Activated CD8-positive, alpha-beta memory T cell treated with anti-CD3 and anti-CD28 coated beads for 24 hours (primary cell): ENCODE measurements at regions not wholly inside any gene's neighbourhood (a gene's known extent, or its start where the extent isn't known, plus 50 kb on each side); places are given as distances from the start of the nearest gene placed in this dataset.

ENCODE experiments used
- DNase-seq: peaks from one replicate; pipeline ENCODE4 v3.0.0-alpha.2; 2020

DNA sequence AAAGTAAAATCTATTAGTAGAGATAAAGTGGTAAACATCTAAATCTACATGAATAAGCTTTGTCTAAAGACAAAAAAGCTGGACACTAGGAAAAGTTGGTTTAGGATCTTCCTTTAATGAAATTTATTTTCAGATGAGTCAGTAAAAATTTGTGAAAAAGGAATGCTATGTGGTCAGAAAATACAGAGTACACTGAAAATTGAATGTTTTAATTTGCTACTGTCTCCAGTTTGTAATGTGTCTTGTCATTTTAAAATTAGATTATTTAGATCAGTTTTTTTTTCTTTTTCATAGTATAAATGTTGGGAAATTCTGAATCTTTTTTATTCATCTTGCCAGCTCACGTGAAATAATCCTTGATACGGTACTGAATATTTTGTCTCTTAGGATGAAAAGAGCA is 56.9 kb downstream of the SLITRK6 start:
- DNase-seq = no peak

DNA sequence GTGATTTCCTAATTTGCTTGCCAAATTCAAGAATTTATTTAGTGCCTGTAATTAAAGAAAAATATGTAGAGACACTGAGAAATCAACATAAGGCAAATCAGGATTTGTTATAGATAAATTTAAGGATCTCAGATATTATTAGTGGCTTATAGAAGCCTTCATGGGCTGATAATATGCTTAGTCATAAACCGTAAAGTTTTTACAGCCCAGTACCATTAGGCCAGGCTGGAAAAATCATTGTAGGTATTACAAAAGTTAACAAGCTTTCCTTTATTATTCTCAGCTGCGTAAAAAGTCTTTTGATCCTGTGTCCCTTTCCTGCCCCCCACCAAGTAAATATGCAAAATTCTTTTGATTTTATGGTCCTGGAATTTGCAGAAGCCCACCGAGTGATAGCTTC is 58.2 kb downstream of the SLITRK6 start:
- no peak for DNase-seq

GRCh38 chr13:85738696-85739320 is 60.4 kb downstream of the SLITRK6 start:
- no peak for DNase-seq

DNA sequence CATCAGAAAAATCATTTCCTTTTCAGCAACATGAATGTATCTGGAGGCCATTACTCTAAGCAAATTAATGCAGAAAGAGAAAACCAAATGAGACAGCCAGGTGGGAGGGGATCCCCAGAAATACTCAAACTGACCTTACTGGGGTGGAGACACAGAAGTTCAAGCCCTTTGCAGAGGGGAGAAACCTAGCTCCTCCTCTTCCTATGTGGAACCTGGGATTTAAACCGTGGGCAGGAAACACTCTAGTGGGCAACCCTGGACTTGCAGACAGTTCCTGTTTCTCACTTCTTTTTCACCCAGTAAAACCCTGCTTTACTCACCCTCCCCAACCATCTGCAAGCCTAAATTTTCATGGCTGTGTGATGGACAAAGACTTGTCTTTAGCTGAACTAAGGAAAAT is 61.3 kb downstream of the SLITRK6 start:
- DNase-seq = no peak

DNA sequence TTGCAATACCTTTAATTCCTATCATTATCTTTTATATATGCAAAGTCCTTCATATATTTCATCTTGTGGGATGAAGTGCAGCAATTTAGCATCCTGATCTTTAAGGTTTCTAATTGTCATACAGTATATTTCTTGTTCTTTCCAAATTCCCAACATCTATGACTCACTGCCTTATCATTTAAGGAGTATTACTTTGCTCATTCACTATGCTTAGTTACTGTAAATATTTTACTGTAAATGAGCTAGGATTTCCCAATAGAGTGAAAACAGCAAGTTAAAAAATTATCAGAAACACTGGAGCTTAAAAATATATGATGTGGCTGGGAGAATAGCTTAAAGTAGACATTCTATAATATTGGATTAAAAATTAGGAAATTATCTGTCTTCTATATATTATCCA is 69.9 kb downstream of the SLITRK6 start:
- no peak for DNase-seq

GRCh38 chr13:85728811-85729210 is 70.4 kb downstream of the SLITRK6 start:
- no peak for DNase-seq

DNA sequence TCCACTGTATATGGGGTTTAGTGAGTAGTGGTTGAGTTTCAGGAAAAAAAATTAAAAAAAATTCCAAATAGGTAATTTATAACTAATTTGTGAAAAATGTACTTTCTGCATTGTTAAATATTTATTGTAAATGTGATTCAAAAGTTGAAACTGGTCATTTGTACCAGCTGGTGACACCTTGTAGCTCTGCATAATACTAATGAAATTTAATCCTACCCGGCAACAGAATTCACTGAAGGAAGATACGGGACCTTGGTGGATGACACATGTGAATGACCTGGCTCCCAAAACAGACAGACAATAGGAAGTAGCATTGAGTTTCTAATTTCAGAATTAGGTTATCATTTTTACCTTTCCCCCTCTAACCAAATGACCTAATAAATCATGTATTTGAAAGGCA is 73.8 kb downstream of the SLITRK6 start:
- DNase-seq = no peak

DNA sequence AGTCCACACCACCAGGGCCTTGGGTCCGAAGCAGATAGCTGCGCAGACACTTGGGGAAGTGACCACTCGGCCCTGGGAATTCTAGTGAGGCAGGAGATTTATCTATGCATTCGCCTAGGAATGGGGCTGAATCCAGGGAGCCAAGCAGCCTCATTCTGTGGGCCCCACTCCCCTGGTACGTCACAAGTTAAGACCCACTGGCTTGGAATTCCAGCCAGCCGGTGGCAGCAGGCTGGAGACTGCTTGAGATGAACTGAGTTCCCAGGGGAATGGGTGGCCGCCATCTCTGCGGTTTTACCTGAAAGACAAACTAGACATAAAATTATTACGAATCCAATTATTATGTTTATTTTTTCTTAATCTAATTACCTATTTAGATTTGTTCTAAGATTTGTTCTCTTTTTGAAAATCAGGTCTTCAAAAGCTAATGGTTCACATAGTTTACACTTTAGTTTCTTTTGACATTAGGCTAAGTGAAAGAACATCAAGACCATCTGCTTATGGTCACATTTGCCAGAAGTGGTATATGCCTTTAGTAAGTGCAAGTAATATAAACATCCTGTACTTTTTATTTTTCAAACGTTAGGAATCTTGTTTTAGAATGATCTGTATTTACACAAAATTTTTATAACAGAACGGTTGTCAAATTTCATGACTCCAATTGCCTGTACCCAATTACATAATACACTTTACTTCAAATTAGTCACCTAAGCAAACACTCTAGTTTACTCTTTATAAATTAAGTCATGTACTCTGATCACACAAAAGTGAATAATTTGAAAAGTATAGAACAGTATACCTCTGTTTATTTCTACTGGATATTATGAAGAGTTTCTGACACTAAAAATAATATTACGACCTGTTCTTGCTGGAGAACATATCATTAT is 74.4 kb downstream of the SLITRK6 start:
- no peak for DNase-seq

GRCh38 chr13:85719749-85720148 is 79.5 kb downstream of the SLITRK6 start:
- DNase-seq = no peak

DNA sequence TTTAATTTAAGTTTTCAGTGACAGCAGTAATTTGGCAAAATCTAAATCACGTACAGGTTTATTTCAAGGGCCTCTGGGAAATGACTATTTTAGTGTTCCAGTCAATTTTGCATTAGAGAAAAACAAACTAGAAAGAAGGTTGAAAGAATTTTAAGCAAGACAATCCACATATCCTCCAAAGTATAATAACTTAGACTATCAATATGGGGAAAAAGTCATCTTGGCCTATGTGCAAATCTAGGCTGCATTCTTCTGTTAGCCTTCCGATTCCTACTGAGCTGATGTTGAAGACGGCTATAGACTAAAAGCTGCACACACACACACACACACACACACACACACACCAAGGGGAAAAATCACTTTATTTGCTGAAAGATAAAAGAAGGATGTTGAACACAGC is 81.3 kb downstream of the SLITRK6 start:
- no peak for DNase-seq

- DNase-seq = no peak
These were observed 88.7 kb downstream of the SLITRK6 start for GRCh38 chr13:85710545-85710944.

GRCh38 chr13:85709721-85710120 is 89.5 kb downstream of the SLITRK6 start:
- no peak for DNase-seq

GRCh38 chr13:85709072-85709471 is 90.1 kb downstream of the SLITRK6 start:
- DNase-seq = no peak

- no peak for DNase-seq
These were observed 98.3 kb downstream of the SLITRK6 start for GRCh38 chr13:85700906-85701305.

DNA sequence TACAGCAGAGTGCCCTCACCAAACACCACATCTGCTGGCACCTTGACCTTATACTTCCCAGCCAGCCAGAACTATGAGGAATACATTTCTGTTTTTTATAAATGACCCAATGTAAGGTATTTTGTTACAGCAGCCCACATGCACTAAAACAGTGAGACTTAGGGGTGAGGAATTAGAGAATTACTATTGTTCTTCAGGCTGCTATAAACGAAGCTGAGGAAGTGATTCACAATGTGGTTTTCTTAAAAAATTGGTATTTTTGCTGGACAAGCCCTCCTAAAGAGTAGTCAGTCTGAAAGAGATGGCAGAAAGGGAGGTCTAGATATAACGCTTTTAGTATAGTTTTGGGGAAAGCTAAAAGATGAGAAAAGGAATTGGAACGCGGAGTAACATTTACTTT is 101.0 kb downstream of the SLITRK6 start:
- no peak for DNase-seq

DNA sequence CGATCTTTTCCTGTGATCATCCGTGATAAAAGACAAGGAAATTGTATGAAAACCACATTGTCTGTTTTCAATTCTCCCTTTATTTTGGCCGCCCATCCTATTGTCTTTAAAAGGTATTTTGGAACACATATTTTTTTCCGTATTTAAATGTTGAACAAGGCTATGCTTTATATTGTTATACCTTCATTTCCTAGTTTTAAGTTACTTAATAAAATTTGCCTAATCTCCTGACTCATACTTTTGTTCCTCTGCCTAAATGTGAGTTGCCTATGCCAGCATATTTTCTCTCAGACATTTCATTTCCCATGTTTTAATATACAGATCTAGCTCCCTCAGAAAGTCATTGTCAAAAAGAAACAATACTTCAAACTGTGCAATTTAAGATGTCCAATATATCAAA is 104.2 kb downstream of the SLITRK6 start:
- DNase-seq = no peak

DNA sequence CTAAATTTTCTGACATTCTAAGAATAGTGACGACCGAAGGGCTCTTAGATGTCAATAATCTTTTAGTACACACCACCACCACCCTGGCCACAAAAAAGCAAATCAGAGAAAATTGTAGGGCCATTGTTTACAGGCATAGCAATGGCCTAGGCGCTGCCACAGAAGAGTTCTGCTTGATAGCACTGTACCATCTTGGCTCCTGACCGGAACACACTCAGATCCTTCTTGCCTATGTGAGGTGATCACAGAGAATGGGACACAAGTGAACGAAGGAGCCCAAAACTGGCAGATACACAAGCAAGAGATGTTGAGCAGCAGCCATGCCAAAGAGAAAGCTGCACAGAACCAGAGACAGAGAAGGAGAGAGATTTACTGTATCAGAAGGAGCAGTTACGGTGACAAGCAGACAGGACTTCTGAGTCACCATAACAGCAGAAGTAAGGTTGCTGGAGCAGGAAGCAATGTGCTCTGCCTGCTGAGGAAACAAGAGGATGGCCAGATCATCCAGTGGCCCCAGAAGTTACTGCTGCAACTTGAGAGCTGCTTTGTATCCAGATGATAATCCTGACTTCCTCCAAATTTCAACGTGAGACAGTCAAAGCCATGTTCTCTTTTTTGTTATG is 105.2 kb downstream of the SLITRK6 start:
- no peak for DNase-seq

DNA sequence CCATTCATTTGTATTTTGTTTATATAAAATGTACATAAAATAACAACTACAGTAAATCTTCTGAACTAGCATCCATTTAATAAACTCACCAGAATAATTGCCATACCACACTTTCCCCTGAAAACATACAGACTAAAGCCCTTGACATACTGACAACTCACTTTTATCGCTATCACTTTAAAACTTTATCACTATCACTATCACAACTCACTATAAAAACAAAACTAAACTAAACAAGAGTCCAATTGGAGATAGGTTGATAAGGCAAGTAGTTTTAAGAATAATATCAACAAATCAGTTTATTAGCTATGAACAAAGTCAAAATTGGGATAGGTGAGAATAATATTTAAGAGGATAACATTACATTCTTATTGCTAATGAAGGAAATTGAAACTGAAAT is 108.9 kb downstream of the SLITRK6 start:
- no peak for DNase-seq

GRCh38 chr13:85685436-85685835 is 113.8 kb downstream of the SLITRK6 start:
- no peak for DNase-seq

- DNase-seq = no peak
These were observed 123.9 kb downstream of the SLITRK6 start for GRCh38 chr13:85675151-85675907.

DNA sequence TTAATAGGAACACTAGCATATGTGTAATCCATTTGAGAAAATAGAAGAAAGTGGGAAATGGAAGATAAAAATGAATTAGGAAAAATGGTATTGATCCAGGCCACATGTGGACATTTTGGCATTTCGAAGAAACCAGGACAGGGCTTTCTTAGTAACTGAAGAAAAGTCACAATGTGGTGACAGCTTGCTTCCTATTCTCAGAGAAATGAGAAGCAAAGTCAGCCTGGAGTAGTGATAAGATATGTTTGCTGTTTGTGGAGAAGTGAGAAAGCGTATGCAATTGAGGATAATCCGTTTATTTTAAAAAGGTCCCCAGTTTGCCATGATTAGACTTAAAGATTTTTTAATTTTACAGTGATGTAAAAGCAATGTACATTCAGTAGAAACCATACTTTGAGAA is 127.9 kb downstream of the SLITRK6 start:
- no peak for DNase-seq

- no peak for DNase-seq
These were observed 132.9 kb downstream of the SLITRK6 start for GRCh38 chr13:85666356-85666755.

GRCh38 chr13:85665286-85665685 is 133.9 kb downstream of the SLITRK6 start:
- DNase-seq = no peak
